Thoracic aorta (tissue), 2 donors: ENCODE measurements at regions not wholly inside any gene's neighbourhood (a gene's known extent, or its start where the extent isn't known, plus 50 kb on each side); places are given as distances from the start of the nearest gene placed in this dataset.

Experiments used
- ATAC-seq: fragments of 150-250 bp; one replicate; pipeline ENCODE4 v1.8.0; 2017; ENCODE audit warnings: low read depth; ENCODE audit not compliant: insufficient number of reproducible peaks, low FRiP score
- DNase-seq: peaks from one replicate; pipeline ENCODE4 v3.0.0-alpha.2; 2020; ENCODE audit warnings: low spot score
- H3K27ac ChIP-seq, 2 donors: fragments of 200-600 bp; sonication (generic); 1 replicate in 1 of 2; 2 replicates in 1 of 2; pipeline ENCODE4 v1.5.1; 2016; ENCODE audit warnings: mild to moderate bottlenecking in 2 of 2, moderate library complexity in 2 of 2
- H3K27me3 ChIP-seq: fragments of 200-600 bp; sonication (generic); replicated peaks from 2 replicates; pipeline ENCODE4 v1.6.0; 2016; ENCODE audit warnings: mild to moderate bottlenecking; ENCODE audit not compliant: insufficient read depth
- H3K36me3 ChIP-seq: fragments of 200-600 bp; sonication (generic); one replicate; pipeline ENCODE4 v1.5.1; 2016
- H3K4me1 ChIP-seq, 2 donors: fragments of 200-600 bp; sonication (generic); 1 replicate in 1 of 2; 2 replicates in 1 of 2; pipeline versions ENCODE4 v1.5.1 to v1.6.0; 2016; ENCODE audit warnings: low read depth in 2 of 2, mild to moderate bottlenecking in 1 of 2; ENCODE audit not compliant: control insufficient read depth in 1 of 2
- H3K4me3 ChIP-seq: fragments of 200-600 bp; sonication (generic); 2 replicates; pipeline ENCODE4 v1.5.1; 2016; ENCODE audit warnings: mild to moderate bottlenecking
- H3K9me3 ChIP-seq: fragments of 200-600 bp; sonication (generic); 2 replicates; pipeline ENCODE4 v1.5.1; 2016
- CTCF ChIP-seq: fragments of 200-600 bp; sonication (generic); IDR thresholded peaks from one replicate; pipeline ENCODE4 v1.5.1; 2019; ENCODE audit warnings: antibody characterized with exemption

GRCh38 chr4:35614120-35614519, 630.2 kb downstream of the ARAP2 start:
- no peak overlapping the region for H3K4me3 ChIP-seq
- ATAC-seq (no peak), DNase-seq (no peak)
- H3K27me3 ChIP-seq: no peaks in the 10 kb centered on the region
- H3K27ac ChIP-seq: no peak overlapping the region
- no peak for TF ChIP-seq CTCF
- H3K36me3 ChIP-seq: no peaks in the 10 kb centered on the region
- no peaks in the 10 kb centered on the region for H3K9me3 ChIP-seq
- H3K4me1 ChIP-seq: no peaks in the 10 kb centered on the region

GRCh38 chr4:35639929-35640328, 604.4 kb downstream of the ARAP2 start:
- no peak for TF ChIP-seq CTCF
- no peaks in the 10 kb centered on the region for H3K27me3 ChIP-seq
- no peak overlapping the region for H3K27ac ChIP-seq
- H3K36me3 ChIP-seq: no peaks in the 10 kb centered on the region
- H3K4me1 ChIP-seq: no peaks in the 10 kb centered on the region
- DNase-seq (no peak), ATAC-seq (no peak)
- no peak overlapping the region for H3K4me3 ChIP-seq
- H3K9me3 ChIP-seq: no peaks in the 10 kb centered on the region

- Histone ChIP-seq H3K4me3 (no peak overlapping the region), H3K27ac (no peak overlapping the region), H3K9me3 (no peaks in the 10 kb centered on the region), H3K27me3 (no peaks in the 10 kb centered on the region), H3K4me1 (no peaks in the 10 kb centered on the region), H3K36me3 (no peaks in the 10 kb centered on the region)
- ATAC-seq (no peak), DNase-seq (no peak)
- no peak for TF ChIP-seq CTCF
Measured at GRCh38 chr4:35643661-35644060, 600.7 kb downstream of the ARAP2 start.

DNA sequence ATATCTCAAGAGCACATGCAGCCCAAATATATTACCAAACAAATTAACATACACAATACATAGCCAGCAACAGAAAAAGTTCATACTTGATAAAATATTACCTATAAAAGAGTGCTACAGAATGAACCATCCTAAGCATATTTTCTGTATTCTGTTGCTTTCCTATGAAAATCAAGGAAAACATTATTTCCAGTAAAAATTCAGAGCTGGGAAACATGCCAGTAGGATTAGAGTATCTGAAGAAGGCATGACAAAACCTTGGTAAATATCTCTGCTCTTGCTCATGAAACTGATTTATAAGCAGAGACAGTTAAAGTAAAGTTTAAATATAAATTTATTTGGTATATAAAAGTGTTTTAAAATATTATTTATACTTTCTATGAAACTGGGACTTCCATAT, 599.7 kb downstream of the ARAP2 start:
- no peak for TF ChIP-seq CTCF
- Histone ChIP-seq H3K27me3 (no peaks in the 10 kb centered on the region), H3K9me3 (no peaks in the 10 kb centered on the region), H3K27ac (no peak overlapping the region), H3K4me3 (no peak overlapping the region), H3K36me3 (no peaks in the 10 kb centered on the region), H3K4me1 (no peaks in the 10 kb centered on the region)
- DNase-seq: no peak
- ATAC-seq: no peak

- Histone ChIP-seq H3K9me3 (no peaks in the 10 kb centered on the region), H3K4me3 (no peak overlapping the region), H3K4me1 (no peaks in the 10 kb centered on the region), H3K36me3 (no peaks in the 10 kb centered on the region), H3K27ac (no peak overlapping the region), H3K27me3 (no peaks in the 10 kb centered on the region)
- ATAC-seq (no peak), DNase-seq (no peak)
- TF ChIP-seq CTCF: no peak
Measured at GRCh38 chr4:35649011-35649410, 595.3 kb downstream of the ARAP2 start.
